Transverse colon (tissue), 4 donors: ENCODE measurements at regions not wholly inside any gene's neighbourhood (a gene's known extent, or its start where the extent isn't known, plus 50 kb on each side); places are given as distances from the start of the nearest gene placed in this dataset.

ENCODE experiments used
- DNase-seq: peaks from one replicate; pipeline ENCODE4 v3.0.0-alpha.2; 2019
- H3K27ac ChIP-seq, 4 donors: fragments of 200-600 bp; sonication (generic); 2 replicates each; pipeline ENCODE4 v1.5.1; 2016 to 2018; ENCODE audit warnings: inconsistent platforms in 4 of 4
- H3K27me3 ChIP-seq: fragments of 200-600 bp; sonication (generic); 2 replicates; pipeline ENCODE4 v1.5.1; 2017; ENCODE audit warnings: inconsistent platforms
- H3K36me3 ChIP-seq, 4 donors: fragments of 200-600 bp; sonication (generic); 2 replicates each; pipeline ENCODE4 v1.5.1; 2017 to 2019; ENCODE audit warnings: inconsistent platforms in 4 of 4
- H3K4me1 ChIP-seq, 4 donors: fragments of 200-600 bp; sonication (generic); 2 replicates each; pipeline ENCODE4 v1.5.1; 2017 to 2020; ENCODE audit warnings: inconsistent platforms in 4 of 4
- H3K4me3 ChIP-seq, 4 donors: fragments of 200-600 bp; sonication (generic); 1 replicate in 1 of 4; 2 replicates in 3 of 4; pipeline versions ENCODE4 v1.5.1 to v1.6.1; 2017 to 2019; ENCODE audit warnings: inconsistent platforms in 4 of 4
- H3K9me3 ChIP-seq, 2 donors: fragments of 200-600 bp; sonication (generic); 2 replicates each; pipeline ENCODE4 v1.5.1; 2017 to 2019; ENCODE audit warnings: inconsistent platforms in 2 of 2
- CTCF ChIP-seq, 5 experiments: fragments of 200-600 bp in 3 of 5; fragments of 450-650 bp in 2 of 5; sonication (generic) in 3 of 5; IDR thresholded peaks; 1 replicate in 2 of 5; 2 replicates in 3 of 5; pipeline ENCODE4 v1.5.1; 2016 to 2017; ENCODE audit warnings: antibody characterized with exemption in 5 of 5, inconsistent platforms in 3 of 5, mild to moderate bottlenecking in 2 of 5, moderate library complexity in 1 of 5
- EP300 ChIP-seq: sonication (generic); formaldehyde crosslinking; IDR thresholded peaks from one replicate; pipeline ENCODE4 v1.6.1; 2017; ENCODE audit warnings: antibody characterized with exemption, low read depth
- POLR2A ChIP-seq: fragments of 450-650 bp; IDR thresholded peaks from one replicate; pipeline ENCODE4 v1.6.1; 2016; ENCODE audit warnings: antibody characterized with exemption, mild to moderate bottlenecking, moderate library complexity
- POLR2AphosphoS5 ChIP-seq, 3 donors: sonication (generic); formaldehyde crosslinking; IDR thresholded peaks; one replicate each; pipeline ENCODE4 v1.6.1; 2016; ENCODE audit warnings: antibody characterized with exemption in 3 of 3
- WGBS, 2 donors: methylation state at CpG; one replicate each; pipeline ENCODE4 v1.1.5; 2018; ENCODE audit warnings: low coverage in 1 of 2; 5-methylcytosine and 5-hydroxymethylcytosine counted together
- in situ Hi-C, 4 donors: fragments of 200-750 bp; cut with MboI; loops; one replicate each; pipeline versions ENCODE4 v1.15.0 to v1.15.1; 2017; ENCODE audit warnings: low sequenced_read_pairs in 3 of 4, low pct_ligation_motif_present in 1 of 4, low pct_unique_long_range_greater_than_20kb in 1 of 4
- intact Hi-C: fragments of 100-400 bp; cut with DNase I; formaldehyde crosslinking; loops from one replicate; pipeline ENCODE4 v1.15.1; 2023; ENCODE audit warnings: low total_unique reads

- in situ Hi-C loops (no loop called here), intact Hi-C loops (no loop called here)
- H3K9me3 ChIP-seq, result no peaks in the 10 kb centered on the region
- TF ChIP-seq POLR2AphosphoS5 (IDR thresholded peaks at IDR 0.05), result no peak
- TF ChIP-seq POLR2A, result no peak
- TF ChIP-seq EP300, result no peak
- TF ChIP-seq CTCF (IDR thresholded peaks at IDR 0.05), result no peak
- no peak for DNase-seq
- H3K36me3 ChIP-seq, result no peaks in the 10 kb centered on the region
- no peak overlapping the region for H3K27ac ChIP-seq
- no peak overlapping the region for H3K4me3 ChIP-seq
- WGBS, 2 donors, result 55% methylated on average over 2 of the region's 2 CpGs; no CpG with 5 or more reads in 1 of the 2 donors
- H3K4me1 ChIP-seq, result no peaks in the 10 kb centered on the region
- H3K27me3 ChIP-seq, result no peaks in the 10 kb centered on the region
Observed at GRCh38 chrX:10986616-10987015, 124.5 kb upstream of the HCCS start.

DNA sequence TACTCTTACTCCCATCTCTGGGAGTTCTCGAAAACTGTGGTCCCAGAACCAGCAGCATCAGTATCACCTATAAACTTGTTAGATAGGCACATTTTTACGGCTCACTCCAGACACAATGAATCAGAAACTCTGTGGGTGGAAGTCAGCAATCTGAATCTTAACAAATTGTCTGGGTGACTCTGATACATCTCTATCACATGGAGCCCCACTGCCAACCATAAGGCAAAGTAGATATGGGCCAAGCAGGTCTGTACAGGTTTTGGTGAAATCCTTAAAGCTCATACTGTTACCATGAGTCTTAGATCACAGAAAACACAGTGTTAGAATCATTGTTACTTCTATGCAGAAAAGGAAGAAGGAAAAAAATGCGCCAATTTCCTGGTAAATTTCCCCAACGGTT, 122.5 kb upstream of the HCCS start:
- no peaks in the 10 kb centered on the region for H3K9me3 ChIP-seq
- intact Hi-C loops, result no loop called here
- no peak overlapping the region for H3K4me3 ChIP-seq
- no peaks in the 10 kb centered on the region for H3K36me3 ChIP-seq
- in situ Hi-C loops, result no loop called here
- no peaks in the 10 kb centered on the region for H3K27me3 ChIP-seq
- no peak for TF ChIP-seq POLR2A
- no peak for TF ChIP-seq POLR2AphosphoS5 (IDR thresholded peaks at IDR 0.05)
- TF ChIP-seq EP300, result no peak
- TF ChIP-seq CTCF (IDR thresholded peaks at IDR 0.05), result no peak
- 84% methylated on average over 4 of the region's 4 CpGs; no CpG with 5 or more reads in 1 of the 2 donors for whole genome bisulfite sequencing, 2 donors
- DNase-seq, result no peak
- H3K4me1 ChIP-seq, result no peaks in the 10 kb centered on the region
- H3K27ac ChIP-seq, result no peak overlapping the region

DNA sequence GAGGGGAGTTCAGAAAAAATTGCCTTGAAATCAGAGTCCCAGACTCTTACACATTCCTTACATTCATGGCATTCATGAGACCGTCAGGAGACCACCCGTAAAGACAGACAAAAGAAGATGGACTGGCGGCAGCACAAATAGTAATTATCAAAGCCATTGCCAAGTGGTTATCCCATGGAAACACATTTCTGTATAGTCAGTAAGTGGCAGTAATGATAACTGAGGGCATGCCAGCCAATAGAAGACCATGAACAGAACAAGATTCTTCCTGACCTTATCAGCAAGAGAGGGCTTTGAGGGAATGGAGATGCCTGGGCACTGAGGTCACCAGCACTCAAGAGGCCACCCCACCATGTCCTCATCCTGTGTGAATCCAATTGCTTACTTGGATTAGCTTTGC, 121.7 kb upstream of the HCCS start:
- TF ChIP-seq CTCF (IDR thresholded peaks at IDR 0.05) (no peak), POLR2AphosphoS5 (IDR thresholded peaks at IDR 0.05) (no peak), POLR2A (no peak), EP300 (no peak)
- WGBS, 2 donors, result 89% methylated on average over 3 of the region's 3 CpGs
- intact Hi-C loops, result no loop called here
- no peak overlapping the region for H3K4me3 ChIP-seq
- H3K9me3 ChIP-seq, result no peaks in the 10 kb centered on the region
- H3K27me3 ChIP-seq, result no peaks in the 10 kb centered on the region
- H3K4me1 ChIP-seq, result no peaks in the 10 kb centered on the region
- DNase-seq, result no peak
- H3K36me3 ChIP-seq, result no peaks in the 10 kb centered on the region
- in situ Hi-C loops, result no loop called here
- no peak overlapping the region for H3K27ac ChIP-seq

- no peak for DNase-seq
- in situ Hi-C loops (no loop called here), intact Hi-C loops (no loop called here)
Observed at GRCh38 chrX:10990418-10990817, 120.7 kb upstream of the HCCS start.

More at GRCh38 chrX:10990418-10990817, 120.7 kb upstream of the HCCS start:
- no peaks in the 10 kb centered on the region for H3K4me1 ChIP-seq
- no peak overlapping the region for H3K4me3 ChIP-seq
- TF ChIP-seq POLR2A (no peak), CTCF (IDR thresholded peaks at IDR 0.05) (no peak)
- no peaks in the 10 kb centered on the region for H3K27me3 ChIP-seq
- H3K36me3 ChIP-seq, result no peaks in the 10 kb centered on the region
- H3K27ac ChIP-seq, result no peak overlapping the region
- 62% methylated on average over 3 of the region's 3 CpGs; no CpG with 5 or more reads in 1 of the 2 donors for WGBS, 2 donors
- no peaks in the 10 kb centered on the region for H3K9me3 ChIP-seq
